BLaER1 treated with 17β-estradiol and CSF1 and Interleukin-3, amounts not matched to agents 10 nM and 100 nM (cell line): ENCODE measurements at regions not wholly inside any gene's neighbourhood (a gene's known extent, or its start where the extent isn't known, plus 50 kb on each side); places are given as distances from the start of the nearest gene placed in this dataset.

Experiments used
- H3K27ac ChIP-seq, 11 experiments: shearing (Covaris generic); formaldehyde crosslinking; 2 replicates each; pipeline ENCODE4 v1.8.1; 2022
- H3K27me3 ChIP-seq, 11 experiments: shearing (Covaris generic); formaldehyde crosslinking; 2 replicates each; pipeline ENCODE4 v1.8.1; 2022
- H3K36me3 ChIP-seq, 11 experiments: shearing (Covaris generic); formaldehyde crosslinking; 2 replicates each; pipeline ENCODE4 v1.8.1; 2022
- H3K4me1 ChIP-seq, 10 experiments: shearing (Covaris generic); formaldehyde crosslinking; 2 replicates each; pipeline ENCODE4 v1.8.1; 2022
- H3K4me2 ChIP-seq, 11 experiments: shearing (Covaris generic); formaldehyde crosslinking; 2 replicates each; pipeline ENCODE4 v1.8.1; 2022
- H3K4me3 ChIP-seq, 10 experiments: shearing (Covaris generic); formaldehyde crosslinking; 2 replicates each; pipeline ENCODE4 v1.8.1; 2022
- H3K9ac ChIP-seq, 11 experiments: shearing (Covaris generic); formaldehyde crosslinking; 2 replicates each; pipeline ENCODE4 v1.8.1; 2022
- H3K9me3 ChIP-seq, 11 experiments: shearing (Covaris generic); formaldehyde crosslinking; replicated peaks in 1 of 11; 2 replicates each; pipeline ENCODE4 v1.8.1; 2022
- H4K20me1 ChIP-seq, 11 experiments: shearing (Covaris generic); formaldehyde crosslinking; 2 replicates each; pipeline ENCODE4 v1.8.1; 2022
- Cebpa-rat ChIP-seq, 11 experiments: shearing (Covaris generic); IDR thresholded peaks; 2 replicates each; pipeline ENCODE4 v1.8.1; 2022

- H4K20me1 ChIP-seq, result 0 out of 22 replicates have a peak, but pooled peaks cover 0 to 3% (median 0%) of the 10 kb centered on the region in 11 experiments
- no peak overlapping the region for H3K4me3 ChIP-seq
- H3K9me3 ChIP-seq, result no peaks in the 10 kb centered on the region
- H3K27ac ChIP-seq, result peak overlapping the region in 6 of 11 experiments; percentile 0 to 39 (median 16); a peak in 7 of 22 replicates
- H3K36me3 ChIP-seq, result no peaks in the 10 kb centered on the region
- peak overlapping the region; percentile 26 to 74 (median 57) for H3K4me2 ChIP-seq
- H3K9ac ChIP-seq, result 0 out of 22 replicates have a peak overlapping the region, but pooled peaks of 1 of the 11 experiments have one; percentile 4
- H3K4me1 ChIP-seq, result peaks cover 30 to 56% (median 42%) of the 10 kb centered on the region in 10 experiments
- TF ChIP-seq Cebpa-rat (IDR thresholded peaks at IDR 0.05), result no peak
- no peaks in the 10 kb centered on the region for H3K27me3 ChIP-seq
Observed at GRCh38 chr7:142443216-142444010, 185.6 kb upstream of the PRSS58 start.

- Histone ChIP-seq H3K36me3 (no peaks in the 10 kb centered on the region), H3K9me3 (no peaks in the 10 kb centered on the region), H3K4me1 (peaks cover 30 to 56% (median 42%) of the 10 kb centered on the region in 10 experiments), H3K27me3 (no peaks in the 10 kb centered on the region), H3K9ac (no peak overlapping the region), H4K20me1 (0 out of 22 replicates have a peak, but pooled peaks cover 0 to 3% (median 0%) of the 10 kb centered on the region in 11 experiments), H3K4me3 (no peak overlapping the region), H3K27ac (no peak overlapping the region), H3K4me2 (peak overlapping the region in 4 of 11 experiments; percentile 5 to 74 (median 67); a peak in 2 of 22 replicates)
- no peak for TF ChIP-seq Cebpa-rat (IDR thresholded peaks at IDR 0.05)
Observed at GRCh38 chr7:142442396-142442795, 184.5 kb upstream of the PRSS58 start.

- no peak for TF ChIP-seq Cebpa-rat (IDR thresholded peaks at IDR 0.05)
- H3K27ac ChIP-seq, result peak overlapping the region in 6 of 11 experiments; percentile 5 to 38 (median 16); a peak in 6 of 22 replicates
Observed at GRCh38 chr7:142440906-142441411, 183.1 kb upstream of the PRSS58 start.

GRCh38 chr7:142440219-142440905, 182.5 kb upstream of the PRSS58 start:
- H3K36me3 ChIP-seq, result 0 out of 22 replicates have a peak, but pooled peaks cover 0 to 2% (median 0%) of the 10 kb centered on the region in 11 experiments
- H3K9ac ChIP-seq, result no peak overlapping the region
- H3K27ac ChIP-seq, result peak overlapping the region in 6 of 11 experiments; percentile 5 to 38 (median 16); a peak in 6 of 22 replicates
- no peaks in the 10 kb centered on the region for H3K27me3 ChIP-seq
- peaks cover 8 to 13% (median 9%) of the 10 kb centered on the region in 11 experiments for H3K9me3 ChIP-seq
- TF ChIP-seq Cebpa-rat (IDR thresholded peaks at IDR 0.05), result no peak
- peaks cover 30 to 56% (median 42%) of the 10 kb centered on the region in 10 experiments for H3K4me1 ChIP-seq
- H3K4me2 ChIP-seq, result peak overlapping the region; percentile 60 to 84 (median 74)
- no peak overlapping the region for H3K4me3 ChIP-seq
- 0 out of 22 replicates have a peak, but pooled peaks cover 0 to 3% (median 0%) of the 10 kb centered on the region in 11 experiments for H4K20me1 ChIP-seq

More at GRCh38 chr7:142440906-142441411, 183.1 kb upstream of the PRSS58 start:
- Histone ChIP-seq H4K20me1 (0 out of 22 replicates have a peak, but pooled peaks cover 0 to 3% (median 0%) of the 10 kb centered on the region in 11 experiments), H3K4me2 (peak overlapping the region; percentile 60 to 84 (median 74)), H3K4me1 (peaks cover 30 to 56% (median 42%) of the 10 kb centered on the region in 10 experiments), H3K9ac (no peak overlapping the region; a peak in 1 of 22 replicates), H3K4me3 (no peak overlapping the region), H3K9me3 (peaks cover 2 to 7% (median 4%) of the 10 kb centered on the region in 11 experiments), H3K36me3 (no peaks in the 10 kb centered on the region), H3K27me3 (no peaks in the 10 kb centered on the region)

- TF ChIP-seq Cebpa-rat (IDR thresholded peaks at IDR 0.05), result no peak
- Histone ChIP-seq H3K4me1 (peaks cover 30 to 56% (median 41%) of the 10 kb centered on the region in 10 experiments), H3K9me3 (peaks cover 13 to 17% (median 14%) of the 10 kb centered on the region in 11 experiments), H3K9ac (no peak overlapping the region), H4K20me1 (0 out of 22 replicates have a peak, but pooled peaks cover 0 to 3% (median 0%) of the 10 kb centered on the region in 11 experiments), H3K27me3 (no peaks in the 10 kb centered on the region), H3K36me3 (0 out of 22 replicates have a peak, but pooled peaks cover 0 to 4% (median 0%) of the 10 kb centered on the region in 11 experiments), H3K27ac (peak overlapping the region in 2 of 11 experiments; percentile 14; a peak in 1 of 22 replicates), H3K4me2 (peak overlapping the region; percentile 32 to 84 (median 74); a peak in 20 of 22 replicates), H3K4me3 (no peak overlapping the region)
Observed at GRCh38 chr7:142439739-142440138, 181.9 kb upstream of the PRSS58 start.

GRCh38 chr7:142438923-142439515, 181.2 kb upstream of the PRSS58 start:
- peak overlapping the region; percentile 32 to 84 (median 74); a peak in 17 of 22 replicates for H3K4me2 ChIP-seq
- no peaks in the 10 kb centered on the region for H3K27me3 ChIP-seq
- 0 out of 22 replicates have a peak, but pooled peaks cover 0 to 3% (median 0%) of the 10 kb centered on the region in 11 experiments for H4K20me1 ChIP-seq
- H3K36me3 ChIP-seq, result 0 out of 22 replicates have a peak, but pooled peaks cover 0 to 4% (median 0%) of the 10 kb centered on the region in 11 experiments
- H3K4me3 ChIP-seq, result no peak overlapping the region
- peaks cover 30 to 51% (median 38%) of the 10 kb centered on the region in 10 experiments for H3K4me1 ChIP-seq
- peaks cover 13 to 17% (median 14%) of the 10 kb centered on the region in 11 experiments for H3K9me3 ChIP-seq
- no peak for TF ChIP-seq Cebpa-rat (IDR thresholded peaks at IDR 0.05)
- H3K9ac ChIP-seq, result no peak overlapping the region
- peak overlapping the region in 2 of 11 experiments; percentile 14; a peak in 1 of 22 replicates for H3K27ac ChIP-seq

- H3K4me3 ChIP-seq, result no peak overlapping the region
- H4K20me1 ChIP-seq, result 0 out of 22 replicates have a peak, but pooled peaks cover 0 to 3% (median 0%) of the 10 kb centered on the region in 11 experiments
- TF ChIP-seq Cebpa-rat (IDR thresholded peaks at IDR 0.05), result no peak
- H3K36me3 ChIP-seq, result 0 out of 22 replicates have a peak, but pooled peaks cover 0 to 4% (median 0%) of the 10 kb centered on the region in 11 experiments
- H3K9me3 ChIP-seq, result peaks cover 13 to 17% (median 14%) of the 10 kb centered on the region in 11 experiments
- H3K27ac ChIP-seq, result no peak overlapping the region
- H3K27me3 ChIP-seq, result no peaks in the 10 kb centered on the region
- peaks cover 24 to 45% (median 31%) of the 10 kb centered on the region in 10 experiments for H3K4me1 ChIP-seq
- no peak overlapping the region for H3K4me2 ChIP-seq
- no peak overlapping the region for H3K9ac ChIP-seq
Observed at GRCh38 chr7:142438235-142438922, 180.5 kb upstream of the PRSS58 start.
